ENCODE measurements at regions not wholly inside any gene's neighbourhood (a gene's known extent, or its start where the extent isn't known, plus 50 kb on each side); places are given as distances from the start of the nearest gene placed in this dataset.

- TF ChIP-seq CTCF (IDR thresholded peaks at IDR 0.05; ENCODE audit: low read depth, low read length): no peak
- no peak for DNase-seq (ENCODE audit: low read depth in 2 of 2)
- H3K4me3 ChIP-seq (replicated peaks in 1 of 2; ENCODE audit: low read depth in 2 of 2, low read length in 2 of 2): no peak overlapping the region
Observed at GRCh38 chr3:34569437-34569836, 771.0 kb downstream of the PDCD6IP start.

GRCh38 chr3:34570916-34571705 is 772.7 kb downstream of the PDCD6IP start:
- no peak for TF ChIP-seq CTCF (IDR thresholded peaks at IDR 0.05; ENCODE audit: low read depth, low read length)
- peak; percentile 7 to 47 for DNase-seq (ENCODE audit: low read depth in 2 of 2)

GRCh38 chr3:34571714-34572113 is 773.3 kb downstream of the PDCD6IP start:
- TF ChIP-seq CTCF (IDR thresholded peaks at IDR 0.05; ENCODE audit: low read depth, low read length): no peak
- DNase-seq (ENCODE audit: low read depth in 2 of 2): no peak
- H3K4me3 ChIP-seq (replicated peaks in 1 of 2; ENCODE audit: low read depth in 2 of 2, low read length in 2 of 2): no peak overlapping the region

More at GRCh38 chr3:34570916-34571705, 772.7 kb downstream of the PDCD6IP start:
- no peak overlapping the region for H3K4me3 ChIP-seq (replicated peaks in 1 of 2; ENCODE audit: low read depth in 2 of 2, low read length in 2 of 2)

- no peak for TF ChIP-seq CTCF (IDR thresholded peaks at IDR 0.05; ENCODE audit: low read depth, low read length)
- no peak for DNase-seq (ENCODE audit: low read depth in 2 of 2)
- H3K4me3 ChIP-seq (replicated peaks in 1 of 2; ENCODE audit: low read depth in 2 of 2, low read length in 2 of 2): no peak overlapping the region
Observed at GRCh38 chr3:34575776-34576175, 777.3 kb downstream of the PDCD6IP start.

GRCh38 chr3:34582055-34582454 is 783.6 kb downstream of the PDCD6IP start:
- DNase-seq (ENCODE audit: low read depth in 2 of 2): peak in 1 of 2 donors; percentile 1

GRCh38 chr3:34583451-34583850 is 785.0 kb downstream of the PDCD6IP start:
- H3K4me3 ChIP-seq (replicated peaks in 1 of 2; ENCODE audit: low read depth in 2 of 2, low read length in 2 of 2): no peak overlapping the region
- no peak for TF ChIP-seq CTCF (IDR thresholded peaks at IDR 0.05; ENCODE audit: low read depth, low read length)
- no peak for DNase-seq (ENCODE audit: low read depth in 2 of 2)

More at GRCh38 chr3:34582055-34582454, 783.6 kb downstream of the PDCD6IP start:
- no peak overlapping the region for H3K4me3 ChIP-seq (replicated peaks in 1 of 2; ENCODE audit: low read depth in 2 of 2, low read length in 2 of 2)
- no peak for TF ChIP-seq CTCF (IDR thresholded peaks at IDR 0.05; ENCODE audit: low read depth, low read length)
